ENCODE measurements at regions not wholly inside any gene's neighbourhood (a gene's known extent, or its start where the extent isn't known, plus 50 kb on each side); places are given as distances from the start of the nearest gene placed in this dataset.

DNA sequence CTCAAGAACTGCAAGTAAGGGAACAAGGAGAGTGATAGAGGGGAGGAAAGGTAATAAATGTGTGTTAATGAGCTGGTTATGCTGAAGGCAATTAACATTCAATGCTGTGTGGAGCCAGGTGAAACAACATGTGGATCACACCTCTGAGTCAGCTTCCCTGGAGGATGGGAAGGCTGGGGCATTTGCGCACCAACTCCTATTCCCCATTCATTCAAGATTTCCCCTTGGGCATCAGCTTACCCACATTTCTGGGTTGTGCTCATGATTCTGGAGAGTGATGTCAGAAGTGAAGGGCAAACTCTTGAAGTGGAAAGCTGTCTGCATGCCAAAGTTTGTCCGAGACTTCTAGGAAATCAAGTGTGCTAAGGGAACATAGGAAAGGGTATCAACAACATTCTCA lies 461.4 kb downstream of the MID1IP1 start:
- no peak overlapping the region for H3K18ac ChIP-seq (ENCODE audit: low read depth, low read length)
- no peak overlapping the region for H3K9ac ChIP-seq (ENCODE audit: low read depth, low read length)
- no peak overlapping the region for H3K27ac ChIP-seq (ENCODE audit: insufficient read depth, low read length)
- no TSS peak for BruUV-seq (replicated peaks)
- H3K4me3 ChIP-seq (ENCODE audit: insufficient read depth, low read depth, low read length) = no peak overlapping the region
- no peak overlapping the region for H3K56ac ChIP-seq (ENCODE audit: extremely low read depth, insufficient read depth, low read length)
- ATAC-seq (ENCODE audit: low read depth) (no peak), DNase-seq (no peak)
- CTCF ChIA-PET = no interaction called here
- H3K27me3 ChIP-seq (ENCODE audit: control insufficient read depth, insufficient read depth, low read length) = peaks cover 5% of the 10 kb centered on the region; the same call in 1 of the 2 replicates
- H2BK5ac ChIP-seq (ENCODE audit: low read depth, low read length, poor library complexity, severe bottlenecking) = no peak overlapping the region
- intact Hi-C loops (cut with micrococcal nuclease) = no loop called here
- H4K91ac ChIP-seq (ENCODE audit: insufficient read depth, low read depth, low read length) = no peak overlapping the region
- no CpG with 5 or more reads among the region's 2 CpGs for WGBS, 2 experiments (ENCODE audit: extremely low coverage in 2 of 2, insufficient read length in 1 of 2)
- no peak overlapping the region for H4K8ac ChIP-seq (ENCODE audit: low read depth in 2 of 2, low read length in 2 of 2)
- in situ Hi-C loops (cut with MboI; ENCODE audit: low sequenced_read_pairs) = no loop called here
- no peaks in the 10 kb centered on the region for H3K79me1 ChIP-seq (ENCODE audit: low read depth in 1 of 2, low read length in 2 of 2)
- H4K5ac ChIP-seq (ENCODE audit: low read depth, low read length) = no peak overlapping the region
- no peak overlapping the region for H3K23ac ChIP-seq (ENCODE audit: low read depth, low read length)
- no peak overlapping the region for H3K4me2 ChIP-seq (ENCODE audit: low read depth, low read length)
- H2AK5ac ChIP-seq (ENCODE audit: low read depth, low read length) = no peak overlapping the region
- H2AK9ac ChIP-seq (replicated peaks; ENCODE audit: low read depth, low read length, poor library complexity) = no peak overlapping the region
- no peak overlapping the region for H2BK20ac ChIP-seq (ENCODE audit: low read depth, low read length)
- H3K36me3 ChIP-seq (ENCODE audit: control insufficient read depth, insufficient read depth, low read length) = no peaks in the 10 kb centered on the region
- H3K14ac ChIP-seq (replicated peaks; ENCODE audit: low read depth, low read length) = no peak overlapping the region
- H3K9me1 ChIP-seq (ENCODE audit: insufficient read depth, low read length) = no peaks in the 10 kb centered on the region
- H3K4me1 ChIP-seq (ENCODE audit: control insufficient read depth, insufficient read depth, low read length) = no peaks in the 10 kb centered on the region
- H2BK120ac ChIP-seq (ENCODE audit: low read depth, low read length) = no peak overlapping the region
- dilution Hi-C loops (cut with HindIII; ENCODE audit: low sequenced_read_pairs, unreplicated experiment) = no loop called here
- TF ChIP-seq RFX5 (IDR thresholded peaks at IDR 0.05; ENCODE audit: low read depth, low read length) = no peak
- TF ChIP-seq MXI1 (IDR thresholded peaks at IDR 0.05; ENCODE audit: borderline replicate concordance, low read depth, low read length) = no peak
- no peak for TF ChIP-seq BHLHE40 (IDR thresholded peaks at IDR 0.05; ENCODE audit: low read depth, low read length)
- TF ChIP-seq, protein P1, sequence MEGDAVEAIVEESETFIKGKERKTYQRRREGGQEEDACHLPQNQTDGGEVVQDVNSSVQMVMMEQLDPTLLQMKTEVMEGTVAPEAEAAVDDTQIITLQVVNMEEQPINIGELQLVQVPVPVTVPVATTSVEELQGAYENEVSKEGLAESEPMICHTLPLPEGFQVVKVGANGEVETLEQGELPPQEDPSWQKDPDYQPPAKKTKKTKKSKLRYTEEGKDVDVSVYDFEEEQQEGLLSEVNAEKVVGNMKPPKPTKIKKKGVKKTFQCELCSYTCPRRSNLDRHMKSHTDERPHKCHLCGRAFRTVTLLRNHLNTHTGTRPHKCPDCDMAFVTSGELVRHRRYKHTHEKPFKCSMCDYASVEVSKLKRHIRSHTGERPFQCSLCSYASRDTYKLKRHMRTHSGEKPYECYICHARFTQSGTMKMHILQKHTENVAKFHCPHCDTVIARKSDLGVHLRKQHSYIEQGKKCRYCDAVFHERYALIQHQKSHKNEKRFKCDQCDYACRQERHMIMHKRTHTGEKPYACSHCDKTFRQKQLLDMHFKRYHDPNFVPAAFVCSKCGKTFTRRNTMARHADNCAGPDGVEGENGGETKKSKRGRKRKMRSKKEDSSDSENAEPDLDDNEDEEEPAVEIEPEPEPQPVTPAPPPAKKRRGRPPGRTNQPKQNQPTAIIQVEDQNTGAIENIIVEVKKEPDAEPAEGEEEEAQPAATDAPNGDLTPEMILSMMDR (conservative IDR thresholded peaks at IDR 0.05; ENCODE audit: low read depth, low read length) = no peak
- TF ChIP-seq ELK1 (IDR thresholded peaks at IDR 0.05; ENCODE audit: borderline replicate concordance, low read depth, low read length) = no peak
- no peak for TF ChIP-seq CHD1 (IDR thresholded peaks at IDR 0.05; ENCODE audit: low read depth, low read length)
- TF ChIP-seq SMC3 (IDR thresholded peaks at IDR 0.05; ENCODE audit: low read depth, low read length) = no peak
- TF ChIP-seq USF2 (IDR thresholded peaks at IDR 0.05; ENCODE audit: low read depth, low read length) = no peak
- no peak for TF ChIP-seq NFE2L2 (IDR thresholded peaks at IDR 0.05; ENCODE audit: low read depth, low read length)
- TF ChIP-seq MAFK (IDR thresholded peaks at IDR 0.05; ENCODE audit: low read depth, low read length) = no peak
- no peak for TF ChIP-seq CEBPB (IDR thresholded peaks at IDR 0.05; ENCODE audit: low read depth, low read length)
- no peak for TF ChIP-seq RAD21 (IDR thresholded peaks at IDR 0.05; ENCODE audit: low read length)
- TF ChIP-seq POLR2A (IDR thresholded peaks at IDR 0.05; ENCODE audit: low read depth, low read length) = no peak
- H3K4ac ChIP-seq (ENCODE audit: low read depth, low read length) = no peak overlapping the region
- no peak overlapping the region for H2AFZ ChIP-seq (replicated peaks; ENCODE audit: low read length, poor library complexity)
- POLR2A ChIA-PET (ENCODE audit: unreplicated experiment) = no interaction called here
- H2BK15ac ChIP-seq (ENCODE audit: low read depth, low read length) = no peak overlapping the region
- H3K9me3 ChIP-seq (ENCODE audit: control insufficient read depth, insufficient read depth, low read length) = no peaks in the 10 kb centered on the region
- H4K20me1 ChIP-seq (ENCODE audit: insufficient read depth, low read length) = no peaks in the 10 kb centered on the region

All from IMR-90 (cell line).